CD4-positive, CD25-positive, alpha-beta regulatory T cell (primary cell): ENCODE measurements at regions not wholly inside any gene's neighbourhood (a gene's known extent, or its start where the extent isn't known, plus 50 kb on each side); places are given as distances from the start of the nearest gene placed in this dataset.

ENCODE experiments used
- ATAC-seq, 2 donors: fragments of 150-1000 bp; cut with Tn5 transposase; one replicate each; pipeline ENCODE4 v1.10.0; 2021; ENCODE audit warnings: low read depth in 2 of 2, moderate number of reproducible peaks in 2 of 2, moderate library complexity in 1 of 2
- DNase-seq, 3 donors: peaks; one replicate each; pipeline versions ENCODE4 v3.0.0 to v3.0.0-alpha.2; 2012 to 2022; ENCODE audit warnings: mixed read lengths in 1 of 3
- H3K27ac ChIP-seq: one replicate; pipeline ENCODE4 v1.7.0; 2013; ENCODE audit warnings: mild to moderate bottlenecking, low read length; ENCODE audit not compliant: insufficient read depth, poor library complexity, severe bottlenecking
- H3K27me3 ChIP-seq: one replicate; pipeline ENCODE4 v1.7.0; 2013; ENCODE audit warnings: low read length; ENCODE audit not compliant: control insufficient read depth, insufficient read depth
- H3K36me3 ChIP-seq: one replicate; pipeline ENCODE4 v1.7.0; 2013; ENCODE audit warnings: mild to moderate bottlenecking, low read length, moderate library complexity; ENCODE audit not compliant: control insufficient read depth, insufficient read depth
- H3K4me1 ChIP-seq: 2 replicates; pipeline ENCODE4 v1.7.0; 2013; ENCODE audit warnings: mild to moderate bottlenecking, low read length; ENCODE audit not compliant: insufficient read depth, control insufficient read depth, poor library complexity, severe bottlenecking
- H3K4me3 ChIP-seq: one replicate; pipeline ENCODE4 v1.7.0; 2013; ENCODE audit warnings: low read depth, mild to moderate bottlenecking, low read length, moderate library complexity
- H3K9me3 ChIP-seq, 2 experiments: 1 replicate in 1 of 2; 2 replicates in 1 of 2; pipeline ENCODE4 v1.7.0; 2013; ENCODE audit warnings: low read length in 2 of 2, mild to moderate bottlenecking in 1 of 2, moderate library complexity in 1 of 2; ENCODE audit not compliant: control insufficient read depth in 2 of 2
- H3K27ac Mint-ChIP-seq, 3 donors: one replicate each; pipeline ENCODE4 v1.8.0; 2020 to 2022; ENCODE audit warnings: mild to moderate bottlenecking in 3 of 3, mixed read lengths in 3 of 3, moderate library complexity in 2 of 3
- H3K27me3 Mint-ChIP-seq: one replicate; pipeline ENCODE4 v1.8.0; 2022; ENCODE audit warnings: mild to moderate bottlenecking, mixed read lengths
- H3K36me3 Mint-ChIP-seq: one replicate; pipeline ENCODE4 v1.8.0; 2020; ENCODE audit warnings: mixed read lengths
- H3K4me1 Mint-ChIP-seq, 4 donors: one replicate each; pipeline ENCODE4 v1.8.0; 2020 to 2022; ENCODE audit warnings: mixed read lengths in 4 of 4, mild to moderate bottlenecking in 1 of 4
- H3K4me3 Mint-ChIP-seq, 4 donors: one replicate each; pipeline ENCODE4 v1.8.0; 2020 to 2022; ENCODE audit warnings: mild to moderate bottlenecking in 4 of 4, mixed read lengths in 4 of 4, moderate library complexity in 3 of 4
- H3K9me3 Mint-ChIP-seq, 7 donors: one replicate each; pipeline ENCODE4 v1.8.0; 2020 to 2022; ENCODE audit warnings: mixed read lengths in 7 of 7, mild to moderate bottlenecking in 3 of 7, moderate library complexity in 2 of 7

DNA sequence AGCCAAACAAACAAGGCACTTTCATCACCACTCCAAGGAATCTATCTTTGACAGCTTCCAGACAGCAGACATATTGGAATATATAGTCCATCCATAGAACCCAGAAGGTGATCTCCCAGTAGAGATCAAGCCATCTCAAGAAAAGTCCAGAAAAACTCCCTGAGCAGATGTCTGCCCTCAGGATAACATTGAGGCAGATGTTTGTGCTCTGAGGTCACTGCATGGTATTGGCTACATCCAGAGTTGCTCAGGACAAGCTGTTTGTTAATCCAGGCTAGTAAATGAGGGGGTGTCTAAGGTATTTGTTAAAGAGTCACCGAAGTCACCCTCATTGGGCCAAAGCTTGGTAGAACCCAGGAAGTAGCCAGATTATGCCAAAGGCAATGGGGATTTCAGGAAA lies 556.3 kb upstream of the KLF4 start:
- peaks cover 0 to 14% (median 3%) of the 10 kb centered on the region in 7 donors for H3K9me3 Mint-ChIP-seq

DNA sequence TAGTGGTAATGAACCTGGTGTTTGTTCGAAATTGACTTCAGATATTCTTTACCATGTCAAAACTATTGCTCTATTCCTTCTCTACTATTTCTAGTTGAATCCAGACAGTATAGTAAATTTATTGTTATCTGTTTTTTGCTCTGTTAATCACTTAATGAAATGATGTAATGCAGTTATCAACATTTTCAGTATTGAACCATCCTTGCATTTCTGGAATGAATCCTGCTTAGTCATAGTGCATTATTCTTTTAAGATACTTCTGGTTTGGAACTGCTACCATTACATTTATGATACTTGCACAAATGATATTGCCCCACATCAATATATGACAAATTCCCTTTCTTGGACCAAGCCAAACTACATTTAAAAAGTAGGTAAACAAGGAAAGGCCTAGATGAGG lies 554.0 kb upstream of the KLF4 start:
- Mint-ChIP-seq H3K9me3 (peaks cover 0 to 10% (median 3%) of the 10 kb centered on the region in 7 donors), H3K27me3 (no peaks in the 10 kb centered on the region), H3K4me3 (no peak overlapping the region), H3K4me1 (no peaks in the 10 kb centered on the region), H3K27ac (no peak overlapping the region), H3K36me3 (no peaks in the 10 kb centered on the region)
- no peak for DNase-seq
- no peaks in the 10 kb centered on the region for H3K9me3 ChIP-seq
- no peak overlapping the region for H3K4me3 ChIP-seq
- no peaks in the 10 kb centered on the region for H3K4me1 ChIP-seq
- no peaks in the 10 kb centered on the region for H3K36me3 ChIP-seq
- H3K27me3 ChIP-seq = no peaks in the 10 kb centered on the region
- H3K27ac ChIP-seq = no peak overlapping the region
- ATAC-seq = no peak

More for the DNA sequence above, 556.3 kb upstream of the KLF4 start:
- ATAC-seq (no peak), DNase-seq (no peak)
- Histone ChIP-seq H3K9me3 (no peaks in the 10 kb centered on the region), H3K36me3 (no peaks in the 10 kb centered on the region), H3K4me1 (no peaks in the 10 kb centered on the region), H3K4me3 (no peak overlapping the region), H3K27ac (no peak overlapping the region), H3K27me3 (no peaks in the 10 kb centered on the region)
- Mint-ChIP-seq H3K4me1 (no peaks in the 10 kb centered on the region), H3K27ac (no peak overlapping the region), H3K36me3 (no peaks in the 10 kb centered on the region), H3K27me3 (no peaks in the 10 kb centered on the region), H3K4me3 (no peak overlapping the region)

DNA sequence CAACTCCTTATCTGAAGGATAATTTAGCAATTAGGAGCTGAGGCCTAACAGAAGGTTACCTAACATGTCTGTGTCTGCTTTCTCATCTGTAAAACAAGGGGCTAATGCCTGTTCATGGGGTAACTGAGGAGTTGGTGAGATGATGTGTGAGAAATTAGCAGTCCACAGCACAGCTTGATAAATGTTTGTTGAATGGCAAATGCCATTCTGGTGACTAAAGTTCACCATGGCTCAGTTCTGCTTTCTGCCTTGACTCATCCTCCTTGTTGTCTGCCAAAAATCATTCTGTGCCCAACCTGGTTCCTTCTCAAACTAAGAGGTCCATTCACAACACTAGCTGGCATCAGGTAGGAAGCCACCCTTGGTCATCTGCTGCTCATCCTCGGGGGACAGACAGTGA lies 552.0 kb upstream of the KLF4 start:
- Histone ChIP-seq H3K9me3 (no peaks in the 10 kb centered on the region), H3K36me3 (no peaks in the 10 kb centered on the region), H3K27ac (no peak overlapping the region), H3K27me3 (no peaks in the 10 kb centered on the region), H3K4me3 (no peak overlapping the region), H3K4me1 (no peaks in the 10 kb centered on the region)
- peaks cover 0 to 10% (median 3%) of the 10 kb centered on the region in 7 donors for H3K9me3 Mint-ChIP-seq
- DNase-seq (no peak), ATAC-seq (no peak)
- H3K4me3 Mint-ChIP-seq = no peak overlapping the region
- H3K36me3 Mint-ChIP-seq = no peaks in the 10 kb centered on the region
- H3K27ac Mint-ChIP-seq = no peak overlapping the region
- H3K27me3 Mint-ChIP-seq = no peaks in the 10 kb centered on the region
- no peaks in the 10 kb centered on the region for H3K4me1 Mint-ChIP-seq

DNA sequence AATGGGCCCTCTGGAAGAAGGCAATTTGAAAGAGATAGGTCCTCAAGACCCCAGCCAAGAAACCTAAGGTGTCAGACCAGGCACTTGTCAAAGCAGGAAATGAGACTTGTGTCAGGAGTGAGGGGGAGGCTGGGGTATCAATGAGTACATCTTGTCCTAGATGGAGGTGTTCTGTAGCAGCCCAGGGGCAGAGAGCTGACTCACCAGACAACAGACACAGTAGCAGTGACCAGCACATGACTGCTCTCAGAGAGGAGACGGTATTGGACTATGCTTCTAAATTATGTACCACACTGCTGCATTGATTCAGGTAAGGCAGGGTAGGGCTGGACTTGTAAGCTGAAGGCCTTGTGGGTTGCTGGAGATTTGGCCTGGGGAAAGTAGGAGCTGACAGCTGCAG lies 551.2 kb upstream of the KLF4 start:
- H3K4me3 Mint-ChIP-seq = no peak overlapping the region
- H3K36me3 Mint-ChIP-seq = no peaks in the 10 kb centered on the region
- no peaks in the 10 kb centered on the region for H3K27me3 Mint-ChIP-seq
- Histone ChIP-seq H3K36me3 (no peaks in the 10 kb centered on the region), H3K4me1 (no peaks in the 10 kb centered on the region), H3K27me3 (no peaks in the 10 kb centered on the region), H3K4me3 (no peak overlapping the region), H3K27ac (no peak overlapping the region), H3K9me3 (no peaks in the 10 kb centered on the region)
- H3K4me1 Mint-ChIP-seq = no peaks in the 10 kb centered on the region
- H3K9me3 Mint-ChIP-seq = peaks cover 0 to 10% (median 3%) of the 10 kb centered on the region in 7 donors
- ATAC-seq (no peak), DNase-seq (no peak)
- H3K27ac Mint-ChIP-seq = no peak overlapping the region

DNA sequence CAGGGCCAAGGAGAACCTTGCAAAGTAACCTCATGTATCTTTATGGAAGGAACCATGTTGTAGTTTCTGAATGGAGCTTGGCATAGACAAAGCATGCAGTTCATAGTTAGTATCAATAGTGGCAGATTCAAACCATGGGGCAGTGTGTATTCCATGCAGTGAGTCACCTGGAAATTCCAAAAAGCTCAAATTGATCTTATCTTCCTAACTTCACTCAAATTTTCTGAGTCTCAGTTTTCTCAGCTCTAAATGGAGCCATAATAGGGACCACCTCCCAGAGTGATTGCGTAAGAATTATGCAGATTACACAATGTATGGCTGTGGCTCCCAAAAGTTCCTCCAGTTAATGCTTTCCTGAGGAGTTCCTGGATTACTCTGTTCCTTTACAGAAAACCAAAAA lies 549.9 kb upstream of the KLF4 start:
- H3K27ac Mint-ChIP-seq = no peak overlapping the region
- H3K4me1 ChIP-seq = no peaks in the 10 kb centered on the region
- H3K4me3 Mint-ChIP-seq = no peak overlapping the region
- ATAC-seq (no peak), DNase-seq (no peak)
- no peak overlapping the region for H3K4me3 ChIP-seq
- no peaks in the 10 kb centered on the region for H3K36me3 Mint-ChIP-seq
- no peaks in the 10 kb centered on the region for H3K9me3 ChIP-seq
- H3K9me3 Mint-ChIP-seq = peaks cover 0 to 10% (median 3%) of the 10 kb centered on the region in 7 donors
- H3K27me3 ChIP-seq = no peaks in the 10 kb centered on the region
- H3K4me1 Mint-ChIP-seq = no peaks in the 10 kb centered on the region
- no peaks in the 10 kb centered on the region for H3K36me3 ChIP-seq
- H3K27ac ChIP-seq = no peak overlapping the region
- H3K27me3 Mint-ChIP-seq = no peaks in the 10 kb centered on the region

DNA sequence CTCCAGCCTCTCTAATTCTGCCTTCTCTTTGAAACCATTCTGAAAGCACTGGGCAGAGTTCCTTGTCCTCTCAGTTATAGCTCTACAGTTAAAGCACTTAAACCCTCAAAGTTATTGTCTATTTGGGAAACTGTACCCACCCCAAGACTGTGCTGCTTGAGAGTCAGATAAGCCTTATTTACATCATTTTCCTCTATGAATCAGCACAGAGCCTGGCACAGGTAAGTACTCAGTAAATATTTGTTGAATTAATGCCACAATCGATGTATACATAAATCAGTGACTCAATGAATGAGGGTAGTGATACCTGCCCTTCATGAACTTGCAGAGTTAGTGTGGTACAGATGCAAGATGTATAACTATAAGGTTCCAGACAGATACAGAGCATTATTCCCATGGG lies 549.4 kb upstream of the KLF4 start:
- Histone ChIP-seq H3K9me3 (no peaks in the 10 kb centered on the region), H3K27ac (no peak overlapping the region), H3K4me3 (no peak overlapping the region), H3K4me1 (no peaks in the 10 kb centered on the region), H3K36me3 (no peaks in the 10 kb centered on the region), H3K27me3 (no peaks in the 10 kb centered on the region)
- Mint-ChIP-seq H3K4me1 (no peaks in the 10 kb centered on the region), H3K27ac (no peak overlapping the region), H3K4me3 (no peak overlapping the region), H3K27me3 (no peaks in the 10 kb centered on the region), H3K36me3 (no peaks in the 10 kb centered on the region), H3K9me3 (peaks cover 0 to 10% (median 2%) of the 10 kb centered on the region in 7 donors)
- DNase-seq (no peak), ATAC-seq (no peak)

DNA sequence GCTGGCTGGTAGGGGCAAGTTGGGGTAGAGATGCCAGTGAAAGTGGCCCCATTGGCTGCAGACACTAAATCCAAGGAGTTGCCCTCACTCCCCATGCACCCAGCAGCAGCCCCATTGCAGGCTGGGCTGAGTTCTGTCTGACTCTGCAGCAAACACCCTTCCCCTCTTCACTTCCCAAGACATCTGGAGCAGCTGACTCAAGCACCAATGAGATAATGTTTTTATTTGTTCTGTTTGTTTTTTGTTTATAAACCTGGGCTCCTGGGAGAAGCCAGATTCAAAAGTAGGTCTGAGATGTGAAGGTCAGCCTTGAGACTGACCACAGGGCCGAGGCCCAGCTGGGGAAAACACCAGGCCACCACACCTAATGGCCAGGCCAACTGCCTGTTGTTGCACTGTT lies 545.9 kb upstream of the KLF4 start:
- no peak for ATAC-seq
- H3K4me3 Mint-ChIP-seq = no peak overlapping the region

DNA sequence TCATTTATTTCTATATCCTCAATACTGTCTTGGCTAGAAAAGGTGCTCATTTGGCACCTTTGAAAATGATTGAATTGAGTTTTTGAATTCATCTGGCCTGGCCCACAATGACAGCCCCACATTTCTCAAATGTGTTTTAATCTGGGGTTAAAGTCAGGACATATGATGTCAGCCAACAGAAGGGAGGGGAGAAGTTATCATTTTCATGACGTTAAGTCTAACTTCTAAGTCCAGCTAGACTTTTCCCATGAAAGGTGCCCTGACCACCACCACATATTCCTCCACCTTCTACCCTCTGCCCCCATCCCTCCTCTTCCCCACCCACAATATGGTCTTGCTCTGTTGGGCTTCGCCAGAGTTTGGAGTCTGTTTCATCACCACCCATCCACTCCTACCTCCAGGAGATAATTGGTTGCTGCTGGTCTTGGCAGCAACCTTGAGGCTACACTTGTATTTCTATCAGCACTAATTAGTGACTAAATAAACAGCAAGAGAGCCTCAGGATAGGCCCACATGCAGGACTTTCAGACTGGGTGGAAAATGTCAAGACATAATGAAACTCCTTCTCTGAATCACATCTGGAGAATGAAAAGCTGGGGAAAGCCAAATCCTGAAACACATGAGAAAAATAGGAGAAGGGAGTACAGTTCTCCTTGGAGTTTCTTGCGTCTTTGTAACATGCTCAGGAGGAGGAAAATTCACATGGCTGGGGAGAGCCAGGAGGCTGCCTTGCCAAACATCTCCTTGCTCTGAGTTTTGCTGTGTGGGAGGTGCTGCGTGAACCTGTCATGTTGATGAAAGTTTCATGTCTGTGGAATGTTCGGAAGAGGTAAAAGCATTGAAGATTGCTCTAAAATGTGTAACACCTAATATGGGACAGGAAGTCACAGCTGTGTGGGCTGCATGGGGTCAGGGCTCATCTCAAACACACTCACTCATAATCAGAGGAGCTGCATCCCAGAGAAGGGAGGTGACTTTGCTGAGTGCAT lies 544.7 kb upstream of the KLF4 start:
- H3K4me1 Mint-ChIP-seq = no peaks in the 10 kb centered on the region
- no peak for DNase-seq
- H3K36me3 Mint-ChIP-seq = no peaks in the 10 kb centered on the region
- Histone ChIP-seq H3K4me1 (no peaks in the 10 kb centered on the region), H3K9me3 (no peaks in the 10 kb centered on the region), H3K27ac (no peak overlapping the region), H3K36me3 (no peaks in the 10 kb centered on the region), H3K4me3 (no peak overlapping the region), H3K27me3 (no peaks in the 10 kb centered on the region)
- H3K4me3 Mint-ChIP-seq = no peak overlapping the region
- H3K9me3 Mint-ChIP-seq = peaks cover 0 to 13% (median 4%) of the 10 kb centered on the region in 7 donors
- no peaks in the 10 kb centered on the region for H3K27me3 Mint-ChIP-seq
- no peak for ATAC-seq
- H3K27ac Mint-ChIP-seq = no peak overlapping the region

More for the DNA sequence above, 545.9 kb upstream of the KLF4 start:
- H3K9me3 ChIP-seq = no peaks in the 10 kb centered on the region
- Mint-ChIP-seq H3K27me3 (no peaks in the 10 kb centered on the region), H3K27ac (no peak overlapping the region), H3K4me1 (no peaks in the 10 kb centered on the region), H3K36me3 (no peaks in the 10 kb centered on the region), H3K9me3 (peaks cover 0 to 8% (median 4%) of the 10 kb centered on the region in 7 donors)
- H3K27ac ChIP-seq = no peak overlapping the region
- no peak overlapping the region for H3K4me3 ChIP-seq
- H3K27me3 ChIP-seq = no peaks in the 10 kb centered on the region
- H3K36me3 ChIP-seq = no peaks in the 10 kb centered on the region
- no peak for DNase-seq
- H3K4me1 ChIP-seq = no peaks in the 10 kb centered on the region
